Right lobe of liver (tissue), 4 donors: ENCODE measurements at regions not wholly inside any gene's neighbourhood (a gene's known extent, or its start where the extent isn't known, plus 50 kb on each side); places are given as distances from the start of the nearest gene placed in this dataset.

Experiments
- CTCF ChIP-seq, 4 donors: fragments of 200-600 bp in 3 of 4; fragments of 450-650 bp in 1 of 4; IDR thresholded peaks; one replicate each; pipeline versions ENCODE4 v1.5.1 to v1.8.0; 2016 to 2022; ENCODE audit warnings: antibody characterized with exemption in 4 of 4, mild to moderate bottlenecking in 2 of 4
- POLR2A ChIP-seq: fragments of 450-650 bp; IDR thresholded peaks from one replicate; pipeline ENCODE4 v1.6.1; 2017; ENCODE audit warnings: antibody characterized with exemption, mild to moderate bottlenecking
- donor health status: DM: no; HTN: no; CAD: no.
- donor health status: DM: no; HTN: no; CAD: no.
- donor health status: DM: no; HTN: yes; CAD: no.

- TF ChIP-seq CTCF (IDR thresholded peaks at IDR 0.05) (no peak), POLR2A (no peak)
Measured at GRCh38 chr12:39011166-39011565, 105.8 kb upstream of the CPNE8 start.
